Neural crest cell (in vitro differentiated cells): ENCODE measurements at regions not wholly inside any gene's neighbourhood (a gene's known extent, or its start where the extent isn't known, plus 50 kb on each side); places are given as distances from the start of the nearest gene placed in this dataset.

Source experiments
- DNase-seq: peaks from one replicate; pipeline ENCODE4 v3.0.0; 2021; ENCODE audit warnings: low read depth, mixed read lengths, low spot score
- H3K27ac Mint-ChIP-seq: one replicate; pipeline ENCODE4 v1.8.0; 2021; ENCODE audit warnings: mild to moderate bottlenecking, mixed read lengths; ENCODE audit not compliant: unreplicated experiment
- H3K27me3 Mint-ChIP-seq: 2 replicates; pipeline ENCODE4 v1.8.0; 2021; ENCODE audit warnings: low read depth, mild to moderate bottlenecking, mixed read lengths
- H3K36me3 Mint-ChIP-seq: 2 replicates; pipeline ENCODE4 v1.8.0; 2021; ENCODE audit warnings: low read depth, mild to moderate bottlenecking, mixed read lengths
- H3K4me1 Mint-ChIP-seq: 2 replicates; pipeline ENCODE4 v1.8.0; 2021; ENCODE audit warnings: mixed read lengths
- H3K4me3 Mint-ChIP-seq: one replicate; pipeline ENCODE4 v1.8.0; 2021; ENCODE audit warnings: mild to moderate bottlenecking, mixed read lengths
- H3K9me3 Mint-ChIP-seq: 2 replicates; pipeline ENCODE4 v1.8.0; 2021; ENCODE audit warnings: mixed read lengths
- TF ChIP-seq, protein P1 (sequence below): fragments of 200-600 bp; sonication (generic); conservative IDR thresholded peaks from 2 replicates; pipeline ENCODE4 v1.5.0; 2021; ENCODE audit warnings: antibody characterized with exemption, mild to moderate bottlenecking

DNA sequence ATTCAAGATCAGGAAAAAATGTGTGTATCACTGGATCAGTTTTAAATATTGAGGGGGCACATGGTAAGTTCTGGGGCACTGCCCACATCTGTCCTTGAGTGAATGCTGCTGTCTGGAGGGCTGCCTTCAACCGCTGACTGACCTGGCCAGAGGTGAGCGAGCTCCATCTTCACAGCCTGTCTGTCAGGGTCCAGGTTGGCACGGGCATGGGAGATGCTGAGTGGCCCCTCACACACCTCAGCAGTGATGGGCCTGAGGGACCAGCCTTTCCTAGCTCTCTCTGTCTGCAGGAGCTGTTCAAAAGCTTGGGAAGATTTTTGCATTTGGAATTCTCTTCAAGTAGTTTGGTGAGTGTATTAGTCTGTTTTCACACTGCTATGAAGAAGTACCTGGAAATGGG, 114.8 kb upstream of the ALKAL2 start:
- Mint-ChIP-seq H3K36me3 (no peaks in the 10 kb centered on the region), H3K4me1 (peaks cover 2% of the 10 kb centered on the region), H3K4me3 (no peak overlapping the region), H3K27me3 (no peaks in the 10 kb centered on the region), H3K9me3 (peaks cover 4% of the 10 kb centered on the region), H3K27ac (no peak overlapping the region)
- TF ChIP-seq, protein P1, sequence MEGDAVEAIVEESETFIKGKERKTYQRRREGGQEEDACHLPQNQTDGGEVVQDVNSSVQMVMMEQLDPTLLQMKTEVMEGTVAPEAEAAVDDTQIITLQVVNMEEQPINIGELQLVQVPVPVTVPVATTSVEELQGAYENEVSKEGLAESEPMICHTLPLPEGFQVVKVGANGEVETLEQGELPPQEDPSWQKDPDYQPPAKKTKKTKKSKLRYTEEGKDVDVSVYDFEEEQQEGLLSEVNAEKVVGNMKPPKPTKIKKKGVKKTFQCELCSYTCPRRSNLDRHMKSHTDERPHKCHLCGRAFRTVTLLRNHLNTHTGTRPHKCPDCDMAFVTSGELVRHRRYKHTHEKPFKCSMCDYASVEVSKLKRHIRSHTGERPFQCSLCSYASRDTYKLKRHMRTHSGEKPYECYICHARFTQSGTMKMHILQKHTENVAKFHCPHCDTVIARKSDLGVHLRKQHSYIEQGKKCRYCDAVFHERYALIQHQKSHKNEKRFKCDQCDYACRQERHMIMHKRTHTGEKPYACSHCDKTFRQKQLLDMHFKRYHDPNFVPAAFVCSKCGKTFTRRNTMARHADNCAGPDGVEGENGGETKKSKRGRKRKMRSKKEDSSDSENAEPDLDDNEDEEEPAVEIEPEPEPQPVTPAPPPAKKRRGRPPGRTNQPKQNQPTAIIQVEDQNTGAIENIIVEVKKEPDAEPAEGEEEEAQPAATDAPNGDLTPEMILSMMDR: no peak
- DNase-seq: no peak

- Mint-ChIP-seq H3K4me3 (no peak overlapping the region), H3K27ac (no peak overlapping the region), H3K36me3 (no peaks in the 10 kb centered on the region), H3K9me3 (peaks cover 4% of the 10 kb centered on the region), H3K4me1 (peaks cover 5% of the 10 kb centered on the region), H3K27me3 (no peaks in the 10 kb centered on the region)
- TF ChIP-seq, protein P1: no peak
- DNase-seq: no peak
These were observed 114.3 kb upstream of the ALKAL2 start for GRCh38 chr2:402206-402605.

GRCh38 chr2:401019-401679, 113.3 kb upstream of the ALKAL2 start:
- H3K36me3 Mint-ChIP-seq: no peaks in the 10 kb centered on the region
- DNase-seq: no peak
- TF ChIP-seq, protein P1: no peak
- H3K4me1 Mint-ChIP-seq: peaks cover 6% of the 10 kb centered on the region
- H3K4me3 Mint-ChIP-seq: no peak overlapping the region
- no peak overlapping the region for H3K27ac Mint-ChIP-seq
- H3K9me3 Mint-ChIP-seq: peaks cover 4% of the 10 kb centered on the region
- no peaks in the 10 kb centered on the region for H3K27me3 Mint-ChIP-seq

DNA sequence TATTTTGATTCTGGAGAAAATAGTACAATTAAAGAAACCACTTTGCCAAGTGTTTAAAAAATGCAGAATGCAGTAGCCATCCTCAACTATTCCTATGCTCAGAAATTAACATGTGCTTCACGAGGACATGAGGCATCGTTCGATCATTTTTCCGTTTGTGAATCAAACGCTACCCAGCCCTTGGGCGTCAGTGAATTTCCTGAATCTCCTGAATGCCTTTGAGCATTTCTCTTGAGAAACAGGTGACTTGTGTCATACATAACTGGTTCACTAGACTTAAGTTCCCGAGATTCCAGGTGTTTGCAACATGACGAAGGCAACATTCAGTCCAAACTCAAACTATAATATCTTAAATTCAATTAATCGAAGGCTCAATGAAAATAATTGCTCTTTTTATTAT, 110.0 kb upstream of the ALKAL2 start:
- Mint-ChIP-seq H3K36me3 (no peaks in the 10 kb centered on the region), H3K4me3 (no peak overlapping the region), H3K27me3 (no peaks in the 10 kb centered on the region), H3K9me3 (no peaks in the 10 kb centered on the region), H3K4me1 (peaks cover 36% of the 10 kb centered on the region), H3K27ac (no peak overlapping the region)
- no peak for DNase-seq
- TF ChIP-seq, protein P1: no peak

GRCh38 chr2:397521-397920, 109.6 kb upstream of the ALKAL2 start:
- H3K9me3 Mint-ChIP-seq: no peaks in the 10 kb centered on the region
- TF ChIP-seq, protein P1: no peak
- no peaks in the 10 kb centered on the region for H3K36me3 Mint-ChIP-seq
- H3K4me1 Mint-ChIP-seq: peaks cover 39% of the 10 kb centered on the region
- no peak overlapping the region for H3K27ac Mint-ChIP-seq
- H3K4me3 Mint-ChIP-seq: no peak overlapping the region
- no peaks in the 10 kb centered on the region for H3K27me3 Mint-ChIP-seq
- no peak for DNase-seq
